ENCODE measurements at regions not wholly inside any gene's neighbourhood (a gene's known extent, or its start where the extent isn't known, plus 50 kb on each side); places are given as distances from the start of the nearest gene placed in this dataset.

- TF ChIP-seq CTCF (IDR thresholded peaks at IDR 0.05): no peak
- no peak for TF ChIP-seq POLR2AphosphoS5 (IDR thresholded peaks at IDR 0.05)
Measured at GRCh38 chr17:77516902-77517301, 376.1 kb downstream of the SEC14L1 start.

Measured in stomach (tissue), 4 donors.